Right kidney (tissue), 1 donor: ENCODE measurements at regions not wholly inside any gene's neighbourhood (a gene's known extent, or its start where the extent isn't known, plus 50 kb on each side); places are given as distances from the start of the nearest gene placed in this dataset.

ENCODE experiments used
- DNase-seq: peaks from one replicate; pipeline ENCODE4 v3.0.0-alpha.2; 2016

GRCh38 chr1:36743286-36744005 lies 260.7 kb upstream of the CSF3R start:
- no peak for DNase-seq

GRCh38 chr1:36741066-36741465 lies 258.4 kb upstream of the CSF3R start:
- DNase-seq, result no peak

- DNase-seq, result no peak
Measured at GRCh38 chr1:36740446-36740845, 257.7 kb upstream of the CSF3R start.

GRCh38 chr1:36739703-36740289 lies 257.1 kb upstream of the CSF3R start:
- DNase-seq, result no peak

- DNase-seq, result no peak
Measured at GRCh38 chr1:36738245-36738644, 255.5 kb upstream of the CSF3R start.

GRCh38 chr1:36737767-36738166 lies 255.1 kb upstream of the CSF3R start:
- DNase-seq, result no peak

GRCh38 chr1:36737038-36737555 lies 254.4 kb upstream of the CSF3R start:
- no peak for DNase-seq

- no peak for DNase-seq
Measured at GRCh38 chr1:36735939-36736730, 253.4 kb upstream of the CSF3R start.

- DNase-seq, result no peak
Measured at GRCh38 chr1:36735436-36735835, 252.7 kb upstream of the CSF3R start.

GRCh38 chr1:36734356-36734755 lies 251.6 kb upstream of the CSF3R start:
- DNase-seq, result no peak

GRCh38 chr1:36733748-36734147 lies 251.0 kb upstream of the CSF3R start:
- no peak for DNase-seq

- DNase-seq, result no peak
Measured at GRCh38 chr1:36732015-36732356, 249.3 kb upstream of the CSF3R start.

GRCh38 chr1:36731226-36732014 lies 248.7 kb upstream of the CSF3R start:
- no peak for DNase-seq

GRCh38 chr1:36730599-36730998 lies 247.9 kb upstream of the CSF3R start:
- no peak for DNase-seq

GRCh38 chr1:36729716-36730510 lies 247.2 kb upstream of the CSF3R start:
- DNase-seq, result no peak

GRCh38 chr1:36729289-36729688 lies 246.6 kb upstream of the CSF3R start:
- DNase-seq, result no peak

GRCh38 chr1:36728846-36729245 lies 246.1 kb upstream of the CSF3R start:
- no peak for DNase-seq

GRCh38 chr1:36728051-36728450 lies 245.3 kb upstream of the CSF3R start:
- DNase-seq, result no peak

- DNase-seq, result no peak
Measured at GRCh38 chr1:36725151-36725550, 242.4 kb upstream of the CSF3R start.

- DNase-seq, result no peak
Measured at GRCh38 chr1:36723813-36724212, 241.1 kb upstream of the CSF3R start.

- DNase-seq, result no peak
Measured at GRCh38 chr1:36722871-36723270, 240.2 kb upstream of the CSF3R start.

GRCh38 chr1:36721261-36721660 lies 238.5 kb upstream of the CSF3R start:
- DNase-seq, result no peak
